Progenitor cell of endocrine pancreas (in vitro differentiated cells): ENCODE measurements at regions not wholly inside any gene's neighbourhood (a gene's known extent, or its start where the extent isn't known, plus 50 kb on each side); places are given as distances from the start of the nearest gene placed in this dataset.

Experiments used
- DNase-seq: peaks from one replicate; pipeline ENCODE4 v3.0.0; 2021; ENCODE audit warnings: low spot score; ENCODE audit not compliant: unreplicated experiment
- H3K27ac Mint-ChIP-seq: 2 replicates; pipeline ENCODE4 v1.8.0; 2021; ENCODE audit warnings: mild to moderate bottlenecking, moderate library complexity, mixed read lengths
- H3K27me3 Mint-ChIP-seq: 2 replicates; pipeline ENCODE4 v1.8.0; 2021; ENCODE audit warnings: mixed read lengths
- H3K36me3 Mint-ChIP-seq: 2 replicates; pipeline ENCODE4 v1.8.0; 2022; ENCODE audit warnings: mixed read lengths; ENCODE audit not compliant: insufficient read depth
- H3K4me1 Mint-ChIP-seq: 2 replicates; pipeline ENCODE4 v1.8.0; 2021; ENCODE audit warnings: low read depth, mixed read lengths
- H3K4me3 Mint-ChIP-seq: 2 replicates; pipeline ENCODE4 v1.8.0; 2021; ENCODE audit warnings: low read depth, mild to moderate bottlenecking, moderate library complexity, mixed read lengths
- H3K9me3 Mint-ChIP-seq: 2 replicates; pipeline ENCODE4 v1.8.0; 2021; ENCODE audit warnings: low read depth, mixed read lengths
- TF ChIP-seq, protein P1 (sequence below): fragments of 200-600 bp; sonication (generic); IDR thresholded peaks from one replicate; pipeline ENCODE4 v1.5.0; 2021; ENCODE audit warnings: antibody characterized with exemption, mild to moderate bottlenecking; ENCODE audit not compliant: unreplicated experiment

DNA sequence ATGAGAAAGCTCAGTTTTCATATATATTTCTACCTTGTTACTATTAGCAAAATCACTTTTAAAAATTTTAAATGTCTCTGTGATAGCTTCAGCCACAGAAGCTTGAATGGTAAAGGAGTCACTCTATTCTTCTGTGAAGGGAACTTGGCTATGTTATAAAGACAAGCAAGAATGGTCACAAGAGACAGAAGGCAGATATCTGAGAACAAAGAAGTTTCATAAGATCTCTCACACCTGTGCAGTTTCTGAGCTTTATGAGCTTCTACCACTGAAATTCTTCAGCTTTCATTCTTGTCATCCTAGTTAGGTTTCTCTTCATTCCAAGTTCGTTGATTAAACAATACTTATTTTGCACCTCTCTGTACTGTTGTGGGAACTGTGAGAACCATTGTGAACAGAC is 853.4 kb downstream of the IGSF11 start:
- Mint-ChIP-seq H3K9me3 (peaks cover 3% of the 10 kb centered on the region), H3K27me3 (no peaks in the 10 kb centered on the region), H3K27ac (no peak overlapping the region), H3K4me3 (no peak overlapping the region), H3K4me1 (no peaks in the 10 kb centered on the region), H3K36me3 (no peaks in the 10 kb centered on the region)
- no peak for DNase-seq
- TF ChIP-seq, protein P1, sequence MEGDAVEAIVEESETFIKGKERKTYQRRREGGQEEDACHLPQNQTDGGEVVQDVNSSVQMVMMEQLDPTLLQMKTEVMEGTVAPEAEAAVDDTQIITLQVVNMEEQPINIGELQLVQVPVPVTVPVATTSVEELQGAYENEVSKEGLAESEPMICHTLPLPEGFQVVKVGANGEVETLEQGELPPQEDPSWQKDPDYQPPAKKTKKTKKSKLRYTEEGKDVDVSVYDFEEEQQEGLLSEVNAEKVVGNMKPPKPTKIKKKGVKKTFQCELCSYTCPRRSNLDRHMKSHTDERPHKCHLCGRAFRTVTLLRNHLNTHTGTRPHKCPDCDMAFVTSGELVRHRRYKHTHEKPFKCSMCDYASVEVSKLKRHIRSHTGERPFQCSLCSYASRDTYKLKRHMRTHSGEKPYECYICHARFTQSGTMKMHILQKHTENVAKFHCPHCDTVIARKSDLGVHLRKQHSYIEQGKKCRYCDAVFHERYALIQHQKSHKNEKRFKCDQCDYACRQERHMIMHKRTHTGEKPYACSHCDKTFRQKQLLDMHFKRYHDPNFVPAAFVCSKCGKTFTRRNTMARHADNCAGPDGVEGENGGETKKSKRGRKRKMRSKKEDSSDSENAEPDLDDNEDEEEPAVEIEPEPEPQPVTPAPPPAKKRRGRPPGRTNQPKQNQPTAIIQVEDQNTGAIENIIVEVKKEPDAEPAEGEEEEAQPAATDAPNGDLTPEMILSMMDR = no peak

DNA sequence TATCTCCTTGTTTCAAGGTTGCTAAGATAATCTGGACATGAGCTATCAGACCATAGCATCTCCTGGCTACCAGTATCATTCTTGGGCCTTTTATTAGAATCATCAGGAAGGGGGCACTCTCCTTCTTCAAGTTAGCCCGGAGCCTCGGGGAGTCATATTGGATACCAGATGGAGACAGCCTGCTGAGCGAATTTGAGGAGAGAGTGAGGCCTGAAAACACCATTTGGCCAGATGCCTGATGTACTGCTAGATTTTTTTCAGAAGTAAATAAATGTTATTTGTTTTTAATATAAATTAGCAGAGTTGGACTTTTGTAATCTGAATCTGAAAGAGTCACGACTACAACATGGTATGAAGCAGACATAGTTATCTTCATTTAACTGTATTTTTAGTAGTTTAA is 848.6 kb downstream of the IGSF11 start:
- no peaks in the 10 kb centered on the region for H3K4me1 Mint-ChIP-seq
- H3K36me3 Mint-ChIP-seq = no peaks in the 10 kb centered on the region
- DNase-seq = no peak
- H3K27me3 Mint-ChIP-seq = no peaks in the 10 kb centered on the region
- H3K9me3 Mint-ChIP-seq = peaks cover 7% of the 10 kb centered on the region
- H3K4me3 Mint-ChIP-seq = no peak overlapping the region
- TF ChIP-seq, protein P1 = no peak
- H3K27ac Mint-ChIP-seq = no peak overlapping the region

DNA sequence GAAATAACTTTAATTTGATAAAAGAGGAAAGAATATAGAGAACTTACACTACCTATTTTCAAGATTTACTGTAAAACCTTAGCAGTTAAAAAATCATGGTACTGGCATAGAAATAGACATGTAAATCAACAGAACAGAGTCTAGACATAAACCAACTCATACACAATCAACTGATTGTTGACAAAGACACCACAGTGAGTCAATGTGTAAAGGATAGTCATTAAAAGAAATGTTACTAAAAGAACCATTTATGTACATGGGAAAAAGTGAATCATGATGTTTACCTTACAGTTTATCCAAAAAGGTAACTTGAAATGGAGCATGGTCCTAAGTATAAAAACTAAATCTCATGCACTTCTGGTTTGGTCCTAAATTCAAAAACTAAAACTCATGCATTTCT is 847.4 kb downstream of the IGSF11 start:
- Mint-ChIP-seq H3K4me3 (no peak overlapping the region), H3K4me1 (no peaks in the 10 kb centered on the region), H3K36me3 (no peaks in the 10 kb centered on the region), H3K27me3 (no peaks in the 10 kb centered on the region), H3K9me3 (peaks cover 12% of the 10 kb centered on the region), H3K27ac (no peak overlapping the region)
- TF ChIP-seq, protein P1 = no peak
- DNase-seq = no peak

DNA sequence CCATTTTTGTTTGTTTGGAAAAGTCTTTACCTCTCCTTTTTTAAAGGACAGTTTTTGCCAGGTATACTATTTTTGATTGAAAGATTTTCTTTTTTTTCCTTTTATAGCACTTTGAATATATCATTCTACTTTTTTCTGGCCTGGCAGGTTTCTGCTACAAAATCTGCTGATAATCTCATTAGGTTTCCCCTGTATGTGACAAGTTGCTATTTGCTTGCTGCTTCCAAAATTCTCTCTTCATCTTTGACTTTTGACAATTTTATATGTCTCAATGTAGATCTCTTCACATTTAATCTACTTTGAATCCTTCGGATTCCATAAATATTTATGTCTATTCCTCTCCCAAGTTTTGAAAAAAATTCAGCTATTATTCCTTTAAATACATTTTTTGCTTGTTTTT is 838.5 kb downstream of the IGSF11 start:
- TF ChIP-seq, protein P1 = no peak
- H3K4me3 Mint-ChIP-seq = no peak overlapping the region
- no peaks in the 10 kb centered on the region for H3K36me3 Mint-ChIP-seq
- no peaks in the 10 kb centered on the region for H3K27me3 Mint-ChIP-seq
- DNase-seq = no peak
- no peaks in the 10 kb centered on the region for H3K4me1 Mint-ChIP-seq
- peaks cover 47% of the 10 kb centered on the region for H3K9me3 Mint-ChIP-seq
- no peak overlapping the region for H3K27ac Mint-ChIP-seq

DNA sequence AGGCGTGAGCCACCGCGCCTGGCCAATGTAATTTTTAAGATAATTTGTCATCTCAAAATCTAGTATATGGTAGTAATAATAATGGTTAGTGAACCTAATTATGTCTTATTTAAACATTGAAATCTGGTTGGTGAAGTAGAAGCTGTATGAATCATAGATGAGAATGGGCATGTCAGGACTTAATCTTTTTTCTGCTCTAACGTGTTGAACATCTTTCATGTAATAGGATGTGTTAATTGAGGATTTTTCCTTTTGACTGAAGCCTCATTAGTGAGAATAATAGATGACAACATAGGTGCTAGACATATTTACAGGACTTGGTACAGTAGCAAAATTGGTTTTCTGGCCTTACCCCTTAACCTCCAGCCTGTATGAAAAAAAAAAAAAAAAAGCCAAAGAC is 835.6 kb downstream of the IGSF11 start:
- TF ChIP-seq, protein P1 = no peak
- H3K4me1 Mint-ChIP-seq = no peaks in the 10 kb centered on the region
- no peak overlapping the region for H3K4me3 Mint-ChIP-seq
- H3K9me3 Mint-ChIP-seq = peaks cover 38% of the 10 kb centered on the region
- peaks cover 2% of the 10 kb centered on the region for H3K36me3 Mint-ChIP-seq
- no peak overlapping the region for H3K27ac Mint-ChIP-seq
- H3K27me3 Mint-ChIP-seq = no peaks in the 10 kb centered on the region
- no peak for DNase-seq
